SK-N-SH (cell line): ENCODE measurements at regions not wholly inside any gene's neighbourhood (a gene's known extent, or its start where the extent isn't known, plus 50 kb on each side); places are given as distances from the start of the nearest gene placed in this dataset.
"Not testable (repeated sequence)": the region's sequence is repeated elsewhere in the genome, so short reads cannot be mapped to it uniquely, and the experiment has no call there.

ENCODE experiments used
- CTCF ChIA-PET: fragments of 300-600, 350-600 bp; formaldehyde crosslinking; extraction: SDS; loops from one replicate; lab custom pipeline; 2021; lab: Yijun Ruan, JAX
- POLR2A ChIA-PET: fragments of 350-600 bp; sonication (Branson Sonifier 250); formaldehyde crosslinking; extraction: SDS; loops from one replicate; lab custom pipeline; 2020; ENCODE audit warnings: antibody characterized with exemption, inconsistent platforms; lab: Yijun Ruan, JAX
- DNase-seq: peaks from one replicate; pipeline ENCODE4 v3.0.0; 2012
- H2AFZ ChIP-seq: fragments of 200-600 bp; sonication (generic); 2 replicates; pipeline ENCODE4 v1.8.1; 2016; ENCODE audit warnings: antibody characterized with exemption, mild to moderate bottlenecking, low read depth
- H3F3A ChIP-seq: fragments of 200-600 bp; sonication (generic); replicated peaks from 2 replicates; pipeline ENCODE3; 2016; ENCODE audit warnings: antibody characterized with exemption, mild to moderate bottlenecking; ENCODE audit not compliant: insufficient read depth
- H3K27ac ChIP-seq, 2 experiments: fragments of 200-500 bp in 1 of 2; fragments of 200-600 bp in 1 of 2; sonication (Bioruptor generic) in 1 of 2; sonication (generic), shearing (Covaris generic) in 1 of 2; 2 replicates each; pipeline versions ENCODE4 v1.5.1 to v1.6.1; 2014 to 2016; ENCODE audit warnings: low read depth in 2 of 2, inconsistent platforms in 1 of 2, low read length in 1 of 2, mild to moderate bottlenecking in 1 of 2, mixed read lengths in 1 of 2
- H3K27me3 ChIP-seq: fragments of 200-600 bp; sonication (generic), shearing (Covaris generic); 2 replicates; pipeline ENCODE4 v1.6.1; 2016; ENCODE audit warnings: mixed run types; ENCODE audit not compliant: insufficient read depth
- H3K36me3 ChIP-seq, 2 experiments: fragments of 200-500 bp in 1 of 2; fragments of 200-600 bp in 1 of 2; sonication (Bioruptor generic) in 1 of 2; sonication (generic) in 1 of 2; replicated peaks in 1 of 2; 2 replicates each; pipeline versions ENCODE3 to v1.5.1; 2014 to 2016; ENCODE audit warnings: low read length in 1 of 2, mild to moderate bottlenecking in 1 of 2; ENCODE audit not compliant: insufficient read depth in 2 of 2, control insufficient read depth in 1 of 2
- H3K4me1 ChIP-seq, 2 experiments: fragments of 200-500 bp in 1 of 2; fragments of 200-600 bp in 1 of 2; sonication (Bioruptor generic) in 1 of 2; sonication (generic), shearing (Covaris generic) in 1 of 2; 2 replicates each; pipeline versions ENCODE4 v1.5.1 to v1.6.1; 2014 to 2016; ENCODE audit warnings: low read depth in 1 of 2, low read length in 1 of 2, mixed run types in 1 of 2; ENCODE audit not compliant: insufficient read depth in 2 of 2, control insufficient read depth in 1 of 2
- H3K4me2 ChIP-seq: fragments of 200-600 bp; sonication (generic), shearing (Covaris generic); 2 replicates; pipeline ENCODE4 v1.6.1; 2017; ENCODE audit warnings: mixed run types
- H3K4me3 ChIP-seq, 2 experiments: fragments of 200-500 bp in 1 of 2; fragments of 200-600 bp in 1 of 2; sonication (Bioruptor generic) in 1 of 2; sonication (generic), shearing (Covaris generic) in 1 of 2; 2 replicates each; pipeline versions ENCODE4 v1.5.1 to v1.8.1; 2014 to 2016; ENCODE audit warnings: low read depth in 2 of 2, inconsistent platforms in 1 of 2, low read length in 1 of 2, mild to moderate bottlenecking in 1 of 2, mixed read lengths in 1 of 2, moderate library complexity in 1 of 2
- H3K79me2 ChIP-seq: fragments of 200-600 bp; sonication (generic); 2 replicates; pipeline ENCODE4 v1.8.1; 2017; ENCODE audit warnings: mild to moderate bottlenecking; ENCODE audit not compliant: insufficient read depth
- H3K9ac ChIP-seq: fragments of 200-600 bp; sonication (generic); 2 replicates; pipeline ENCODE4 v1.6.1; 2017; ENCODE audit warnings: mixed run types
- H3K9me2 ChIP-seq: fragments of 200-600 bp; sonication (generic); 2 replicates; pipeline ENCODE4 v1.6.1; 2017; ENCODE audit warnings: mixed run types
- H3K9me3 ChIP-seq: fragments of 200-600 bp; sonication (generic); 2 replicates; pipeline ENCODE4 v1.6.1; 2017; ENCODE audit warnings: mixed run types, mild to moderate bottlenecking, moderate library complexity
- H4K20me1 ChIP-seq: fragments of 200-600 bp; sonication (generic); 2 replicates; pipeline ENCODE4 v1.6.1; 2017; ENCODE audit warnings: mild to moderate bottlenecking, mixed run types; ENCODE audit not compliant: insufficient read depth
- ELF1 ChIP-seq: IDR thresholded peaks from 2 replicates; pipeline ENCODE4 v1.4.0; 2012
- FOXJ3 ChIP-seq: sonication (generic); formaldehyde crosslinking; IDR thresholded peaks from 2 replicates; pipeline ENCODE4 v1.5.1; 2020; ENCODE audit warnings: mild to moderate bottlenecking, missing genetic modification reagents
- GABPA ChIP-seq: IDR thresholded peaks from 2 replicates; pipeline ENCODE4 v1.4.0; 2012; ENCODE audit warnings: low read depth, mild to moderate bottlenecking
- MXI1 ChIP-seq: IDR thresholded peaks from 2 replicates; pipeline ENCODE4 v1.6.1; 2012; ENCODE audit warnings: mild to moderate bottlenecking, low read depth, low read length, improper control_type of control experiment
- REST ChIP-seq: IDR thresholded peaks from 2 replicates; pipeline ENCODE4 v1.6.1; 2012; ENCODE audit warnings: mild to moderate bottlenecking, low read depth, low read length, moderate library complexity
- RXRA ChIP-seq: IDR thresholded peaks from 2 replicates; pipeline ENCODE4 v1.4.0; 2012; ENCODE audit warnings: low read depth, mild to moderate bottlenecking, borderline replicate concordance
- SIN3A ChIP-seq: IDR thresholded peaks from 2 replicates; pipeline ENCODE4 v1.6.1; 2012; ENCODE audit warnings: low read depth, mild to moderate bottlenecking, low read length, moderate library complexity, borderline replicate concordance
- SMC3 ChIP-seq: IDR thresholded peaks from 2 replicates; pipeline ENCODE4 v1.6.1; 2012; ENCODE audit warnings: low read depth, low read length, improper control_type of control experiment
- TEAD4 ChIP-seq: IDR thresholded peaks from 2 replicates; pipeline ENCODE4 v1.4.0; 2012; ENCODE audit warnings: mild to moderate bottlenecking, borderline replicate concordance; ENCODE audit not compliant: insufficient read depth
- USF1 ChIP-seq: IDR thresholded peaks from 2 replicates; pipeline ENCODE4 v1.4.0; 2012; ENCODE audit warnings: low read depth, borderline replicate concordance
- WGBS: methylation state at CpG from one replicate; pipeline ENCODE4 v1.1.6; 2017; ENCODE audit warnings: low lambda C conversion rate; 5-methylcytosine and 5-hydroxymethylcytosine counted together

- H2AFZ ChIP-seq = no peak overlapping the region
- H3K27me3 ChIP-seq = no peaks in the 10 kb centered on the region
- no peaks in the 10 kb centered on the region for H3K79me2 ChIP-seq
- H3K9me3 ChIP-seq = no peaks in the 10 kb centered on the region
- DNase-seq = no peak
- TF ChIP-seq GABPA (no peak), MXI1 (no peak), REST (no peak), SIN3A (no peak), TEAD4 (no peak), SMC3 (no peak), FOXJ3 (no peak), RXRA (no peak), ELF1 (no peak), USF1 (no peak)
- no peak overlapping the region for H3K9ac ChIP-seq
- H3K36me3 ChIP-seq = no peaks in the 10 kb centered on the region
- H3K4me1 ChIP-seq = no peaks in the 10 kb centered on the region
- peaks cover 4% of the 10 kb centered on the region for H3F3A ChIP-seq
- no peak overlapping the region for H3K27ac ChIP-seq
- no peaks in the 10 kb centered on the region for H4K20me1 ChIP-seq
- WGBS = no CpG with 5 or more reads among the region's 1 CpG
- H3K4me2 ChIP-seq = no peak overlapping the region
- H3K4me3 ChIP-seq = no peak overlapping the region
- H3K9me2 ChIP-seq = no peaks in the 10 kb centered on the region
- POLR2A ChIA-PET = no interaction called here
- CTCF ChIA-PET = no interaction called here
Measured at GRCh38 chr12:74599932-74600331, 62.3 kb downstream of the ATXN7L3B start.

- H3K27ac ChIP-seq, H3K4me2 ChIP-seq, H3K4me3 ChIP-seq, H2AFZ ChIP-seq, H3K36me3 ChIP-seq, H3K27me3 ChIP-seq, H3K9me2 ChIP-seq, H3K4me1 ChIP-seq, H3K79me2 ChIP-seq, H3K9me3 ChIP-seq, H3K9ac ChIP-seq, DNase-seq, H4K20me1 ChIP-seq, CTCF ChIA-PET, H3F3A ChIP-seq, POLR2A ChIA-PET: not testable (repeated sequence)
Measured at GRCh38 chr12:74600817-74601216, 63.2 kb downstream of the ATXN7L3B start.
